HG02610 (cell line): ENCODE measurements at regions not wholly inside any gene's neighbourhood (a gene's known extent, or its start where the extent isn't known, plus 50 kb on each side); places are given as distances from the start of the nearest gene placed in this dataset.
"Not testable (repeated sequence)": the region's sequence is repeated elsewhere in the genome, so short reads cannot be mapped to it uniquely, and the experiment has no call there.

Source experiments
- ATAC-seq: cut with Tn5 transposase; IDR thresholded peaks from one replicate; pipeline ENCODE4 v1.9.1; 2021; ENCODE audit warnings: mild to moderate bottlenecking, moderate library complexity; ENCODE audit not compliant: unreplicated experiment

DNA sequence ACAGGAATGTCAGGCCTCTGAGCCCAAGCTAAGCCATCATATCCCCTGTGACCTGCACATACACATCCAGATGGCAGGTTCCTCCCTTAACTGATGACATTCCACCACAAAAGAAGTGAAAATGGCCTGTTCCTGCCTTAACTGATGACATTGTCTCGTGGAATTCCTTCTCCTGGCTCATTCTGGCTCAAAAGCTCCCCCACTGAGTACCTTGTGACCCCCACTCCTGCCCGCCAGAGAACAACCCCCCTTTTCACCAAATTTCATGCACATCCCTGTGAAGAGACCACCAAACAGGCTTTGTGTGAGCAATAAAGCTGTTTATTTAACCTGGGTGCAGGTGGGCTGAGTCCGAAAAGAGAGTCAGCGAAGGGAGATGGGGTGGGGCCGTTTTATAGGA, 447.4 kb downstream of the FGF13 start:
- not testable (repeated sequence) for ATAC-seq

DNA sequence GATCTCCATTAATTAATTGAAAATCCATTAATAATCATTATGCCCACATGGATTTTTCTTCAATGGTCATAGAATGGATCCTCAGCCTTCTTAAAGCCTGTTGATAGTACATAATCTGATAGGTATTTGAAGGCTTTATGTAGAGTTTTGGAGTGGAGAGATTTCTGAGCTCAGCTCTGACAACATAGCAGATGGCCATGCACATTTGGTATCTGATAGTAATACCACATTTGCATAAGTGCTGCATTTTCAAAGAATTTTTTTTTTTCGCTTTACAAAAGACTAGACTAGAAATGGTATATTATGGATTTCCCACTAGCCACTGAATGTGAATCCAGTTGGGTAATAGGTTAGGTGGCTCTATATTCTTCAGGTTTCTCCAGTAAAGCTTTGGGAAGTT, 440.6 kb downstream of the FGF13 start:
- no peak for ATAC-seq

DNA sequence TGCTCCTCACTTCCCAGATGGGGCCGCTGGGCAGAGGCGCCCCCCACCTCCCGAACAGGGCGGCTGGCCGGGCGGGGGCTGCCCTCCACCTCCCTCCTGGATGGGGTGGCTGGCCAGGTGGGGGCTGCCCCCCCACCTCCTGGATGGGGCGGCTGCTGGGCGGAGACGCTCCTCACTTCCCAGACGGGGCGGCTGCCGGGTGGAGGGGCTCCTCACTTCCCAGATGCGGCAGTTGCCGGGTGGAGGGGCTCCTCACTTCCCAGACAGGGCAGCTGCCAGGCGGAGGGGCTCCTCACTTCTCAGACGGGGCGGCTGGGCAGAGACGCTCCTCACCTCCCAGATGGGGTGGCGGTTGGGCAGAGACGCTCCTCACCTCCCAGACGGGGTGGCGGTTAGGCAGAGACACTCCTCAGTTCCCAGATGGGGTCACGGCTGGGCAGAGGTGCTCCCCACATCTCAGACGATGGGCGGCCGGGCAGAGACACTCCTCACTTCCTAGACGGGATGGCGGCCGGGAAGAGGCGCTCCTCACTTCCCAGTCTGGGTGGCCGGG, 428.8 kb downstream of the FGF13 start:
- ATAC-seq = not testable (repeated sequence)

GRCh38 chrX:138287205-138287877, 424.2 kb downstream of the FGF13 start:
- no peak for ATAC-seq

DNA sequence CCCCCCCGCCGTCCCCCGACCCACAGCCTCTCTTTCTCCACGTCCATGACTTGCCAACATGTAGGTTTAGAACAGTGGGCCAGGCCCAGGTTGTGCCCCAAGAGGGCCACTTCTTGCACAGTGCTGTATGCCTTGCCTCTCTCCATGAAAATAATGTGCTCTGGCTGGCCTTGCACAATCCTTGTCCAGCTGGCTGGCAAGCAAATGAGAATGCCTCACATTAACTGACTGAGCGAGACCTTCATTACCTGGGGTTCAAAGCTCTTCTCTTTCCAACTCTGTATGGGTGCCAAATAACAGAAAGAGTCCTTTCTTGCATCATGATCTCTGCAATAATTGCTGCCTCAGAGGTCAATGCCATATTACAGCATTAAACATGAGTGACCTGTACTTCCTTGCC, 416.6 kb downstream of the FGF13 start:
- ATAC-seq = no peak

DNA sequence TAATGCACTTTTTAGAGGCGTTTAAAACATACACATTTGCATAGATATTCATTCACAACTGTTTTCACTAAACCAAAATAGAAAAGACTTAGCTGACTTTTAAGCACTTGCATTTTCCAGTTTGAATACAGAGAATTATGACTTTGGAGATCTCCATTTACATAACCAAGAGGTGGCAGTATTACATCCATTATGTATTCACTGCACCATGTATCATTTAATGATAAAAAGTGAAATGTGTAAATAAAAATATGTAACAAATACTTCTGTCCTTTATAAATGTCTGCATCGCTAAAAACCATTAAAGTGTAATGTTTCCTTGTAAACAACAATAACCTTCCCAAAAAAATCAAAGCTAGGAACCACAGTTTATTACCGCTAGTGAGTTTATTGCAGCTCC, 413.2 kb downstream of the FGF13 start:
- ATAC-seq = no peak

DNA sequence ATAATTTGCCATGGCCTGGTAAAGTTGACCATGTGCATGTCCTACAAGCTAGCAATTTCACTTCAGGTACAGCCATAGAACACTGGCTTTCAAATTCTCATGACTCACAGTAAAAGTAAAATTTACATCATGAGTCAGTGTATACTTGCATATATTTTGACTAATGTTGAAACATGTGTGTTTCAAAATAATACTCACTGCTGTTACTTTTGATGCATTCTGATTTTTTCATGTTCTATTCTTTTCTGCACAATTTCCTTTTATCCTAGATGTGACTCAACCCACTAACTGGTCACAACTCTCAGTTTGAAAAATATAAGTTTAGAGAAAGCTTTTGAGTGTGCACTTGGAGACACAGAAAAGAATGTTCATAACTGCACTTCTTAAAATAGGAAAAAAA, 365.7 kb downstream of the FGF13 start:
- peak; percentile 94 for ATAC-seq

GRCh38 chrX:138349351-138349750, 362.2 kb downstream of the FGF13 start:
- ATAC-seq = no peak

- ATAC-seq = no peak
Observed at GRCh38 chrX:138378876-138379275, 332.6 kb downstream of the FGF13 start.

DNA sequence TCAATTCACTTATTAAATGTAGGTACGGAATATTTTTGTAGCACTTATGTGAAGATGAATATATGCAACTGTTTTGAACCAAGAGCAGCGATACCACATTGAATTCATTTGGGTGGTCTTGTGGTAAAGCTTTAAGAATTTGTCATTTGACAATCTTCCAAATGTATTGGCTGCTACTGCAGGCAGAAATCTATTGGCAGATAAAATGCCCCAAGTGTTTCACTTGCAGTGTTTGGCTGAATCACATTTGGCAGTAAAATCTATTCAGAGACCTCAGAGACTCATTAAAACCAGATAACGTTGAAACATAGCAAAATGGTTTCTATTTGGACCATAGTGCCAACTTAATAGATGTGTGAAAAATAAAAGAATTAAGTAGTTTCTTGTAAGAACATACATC, 303.4 kb downstream of the FGF13 start:
- no peak for ATAC-seq

DNA sequence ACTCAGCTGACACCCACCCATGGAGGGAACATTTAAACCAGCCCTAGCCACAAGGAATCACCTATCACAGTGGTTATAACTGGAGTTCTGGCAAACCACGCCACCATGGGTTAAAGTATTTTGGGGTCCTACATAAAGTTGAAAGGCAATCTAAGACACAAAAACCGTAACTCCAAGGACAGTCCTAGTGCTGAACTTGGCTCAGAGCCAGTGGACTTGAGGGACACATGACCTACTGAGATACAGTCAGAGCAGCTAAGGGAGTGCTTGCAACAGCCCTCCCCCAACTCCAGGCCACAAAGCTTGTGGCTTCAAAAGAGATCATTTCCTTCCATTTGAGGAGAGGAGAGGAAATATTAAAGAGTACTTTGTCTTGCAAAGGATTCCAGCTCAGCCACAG, 300.5 kb downstream of the FGF13 start:
- ATAC-seq = no peak
